ENCODE measurements at regions not wholly inside any gene's neighbourhood (a gene's known extent, or its start where the extent isn't known, plus 50 kb on each side); places are given as distances from the start of the nearest gene placed in this dataset.
A peak's percentile ranks its signal among the peaks of the same experiment; 100 is the strongest.

DNA sequence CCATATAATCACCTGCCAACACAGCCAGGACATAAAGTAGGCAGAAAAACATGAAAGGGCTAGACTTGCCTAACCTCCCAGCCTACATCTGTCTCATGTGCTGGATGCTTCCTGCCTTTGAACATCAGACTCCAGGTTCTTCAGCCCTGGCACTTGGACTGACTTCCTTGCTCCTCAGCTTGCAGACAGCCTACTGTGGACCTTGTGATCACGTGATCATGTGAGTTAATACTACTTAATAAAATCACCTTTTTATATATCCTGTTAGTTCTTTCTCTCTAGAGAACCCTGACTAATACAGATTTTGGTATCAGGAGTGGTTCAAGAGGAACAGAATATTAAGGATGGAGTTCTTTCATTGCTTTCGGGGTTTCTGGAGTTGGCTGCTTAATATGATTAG lies 2867.6 kb downstream of the PCDH9 start:
- no peak for TF ChIP-seq TOX (CRISPR knock-in tag; IDR thresholded peaks at IDR 0.05; ENCODE audit: borderline replicate concordance)
- no peak for TF ChIP-seq PPARA (CRISPR knock-in tag; IDR thresholded peaks at IDR 0.05; ENCODE audit: borderline replicate concordance)
- no peak for TF ChIP-seq ZNF565 (CRISPR knock-in tag; conservative IDR thresholded peaks at IDR 0.05; ENCODE audit: low read depth)
- TF ChIP-seq, protein P1, sequence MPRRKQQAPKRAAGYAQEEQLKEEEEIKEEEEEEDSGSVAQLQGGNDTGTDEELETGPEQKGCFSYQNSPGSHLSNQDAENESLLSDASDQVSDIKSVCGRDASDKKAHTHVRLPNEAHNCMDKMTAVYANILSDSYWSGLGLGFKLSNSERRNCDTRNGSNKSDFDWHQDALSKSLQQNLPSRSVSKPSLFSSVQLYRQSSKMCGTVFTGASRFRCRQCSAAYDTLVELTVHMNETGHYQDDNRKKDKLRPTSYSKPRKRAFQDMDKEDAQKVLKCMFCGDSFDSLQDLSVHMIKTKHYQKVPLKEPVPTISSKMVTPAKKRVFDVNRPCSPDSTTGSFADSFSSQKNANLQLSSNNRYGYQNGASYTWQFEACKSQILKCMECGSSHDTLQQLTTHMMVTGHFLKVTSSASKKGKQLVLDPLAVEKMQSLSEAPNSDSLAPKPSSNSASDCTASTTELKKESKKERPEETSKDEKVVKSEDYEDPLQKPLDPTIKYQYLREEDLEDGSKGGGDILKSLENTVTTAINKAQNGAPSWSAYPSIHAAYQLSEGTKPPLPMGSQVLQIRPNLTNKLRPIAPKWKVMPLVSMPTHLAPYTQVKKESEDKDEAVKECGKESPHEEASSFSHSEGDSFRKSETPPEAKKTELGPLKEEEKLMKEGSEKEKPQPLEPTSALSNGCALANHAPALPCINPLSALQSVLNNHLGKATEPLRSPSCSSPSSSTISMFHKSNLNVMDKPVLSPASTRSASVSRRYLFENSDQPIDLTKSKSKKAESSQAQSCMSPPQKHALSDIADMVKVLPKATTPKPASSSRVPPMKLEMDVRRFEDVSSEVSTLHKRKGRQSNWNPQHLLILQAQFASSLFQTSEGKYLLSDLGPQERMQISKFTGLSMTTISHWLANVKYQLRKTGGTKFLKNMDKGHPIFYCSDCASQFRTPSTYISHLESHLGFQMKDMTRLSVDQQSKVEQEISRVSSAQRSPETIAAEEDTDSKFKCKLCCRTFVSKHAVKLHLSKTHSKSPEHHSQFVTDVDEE (CRISPR knock-in tag; IDR thresholded peaks at IDR 0.05) = no peak
- TF ChIP-seq, protein P2, sequence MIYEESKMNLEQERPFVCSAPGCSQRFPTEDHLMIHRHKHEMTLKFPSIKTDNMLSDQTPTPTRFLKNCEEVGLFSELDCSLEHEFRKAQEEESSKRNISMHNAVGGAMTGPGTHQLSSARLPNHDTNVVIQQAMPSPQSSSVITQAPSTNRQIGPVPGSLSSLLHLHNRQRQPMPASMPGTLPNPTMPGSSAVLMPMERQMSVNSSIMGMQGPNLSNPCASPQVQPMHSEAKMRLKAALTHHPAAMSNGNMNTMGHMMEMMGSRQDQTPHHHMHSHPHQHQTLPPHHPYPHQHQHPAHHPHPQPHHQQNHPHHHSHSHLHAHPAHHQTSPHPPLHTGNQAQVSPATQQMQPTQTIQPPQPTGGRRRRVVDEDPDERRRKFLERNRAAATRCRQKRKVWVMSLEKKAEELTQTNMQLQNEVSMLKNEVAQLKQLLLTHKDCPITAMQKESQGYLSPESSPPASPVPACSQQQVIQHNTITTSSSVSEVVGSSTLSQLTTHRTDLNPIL (CRISPR knock-in tag; IDR thresholded peaks at IDR 0.05; ENCODE audit: low read depth) = no peak
- TF ChIP-seq ZC3H10 (CRISPR knock-in tag; IDR thresholded peaks at IDR 0.05) = no peak
- no peak for TF ChIP-seq PATZ1 (CRISPR knock-in tag; IDR thresholded peaks at IDR 0.05; ENCODE audit: borderline replicate concordance)
- TF ChIP-seq TCF4 (CRISPR knock-in tag; IDR thresholded peaks at IDR 0.05; ENCODE audit: borderline replicate concordance) = no peak
- TF ChIP-seq SNAI2 (CRISPR knock-in tag; IDR thresholded peaks at IDR 0.05) = no peak
- no peak for TF ChIP-seq ZFP3 (CRISPR knock-in tag; IDR thresholded peaks at IDR 0.05)
- no peak for ATAC-seq

- peak; percentile 71 for ATAC-seq
- no peak for TF ChIP-seq ZC3H10 (CRISPR knock-in tag; IDR thresholded peaks at IDR 0.05)
- TF ChIP-seq ISL1 (CRISPR knock-in tag; IDR thresholded peaks at IDR 0.05) = peak; percentile 23; the same call in 1 of the 2 replicates
Observed at GRCh38 chr13:64347664-64348063, 2882.5 kb downstream of the PCDH9 start.

DNA sequence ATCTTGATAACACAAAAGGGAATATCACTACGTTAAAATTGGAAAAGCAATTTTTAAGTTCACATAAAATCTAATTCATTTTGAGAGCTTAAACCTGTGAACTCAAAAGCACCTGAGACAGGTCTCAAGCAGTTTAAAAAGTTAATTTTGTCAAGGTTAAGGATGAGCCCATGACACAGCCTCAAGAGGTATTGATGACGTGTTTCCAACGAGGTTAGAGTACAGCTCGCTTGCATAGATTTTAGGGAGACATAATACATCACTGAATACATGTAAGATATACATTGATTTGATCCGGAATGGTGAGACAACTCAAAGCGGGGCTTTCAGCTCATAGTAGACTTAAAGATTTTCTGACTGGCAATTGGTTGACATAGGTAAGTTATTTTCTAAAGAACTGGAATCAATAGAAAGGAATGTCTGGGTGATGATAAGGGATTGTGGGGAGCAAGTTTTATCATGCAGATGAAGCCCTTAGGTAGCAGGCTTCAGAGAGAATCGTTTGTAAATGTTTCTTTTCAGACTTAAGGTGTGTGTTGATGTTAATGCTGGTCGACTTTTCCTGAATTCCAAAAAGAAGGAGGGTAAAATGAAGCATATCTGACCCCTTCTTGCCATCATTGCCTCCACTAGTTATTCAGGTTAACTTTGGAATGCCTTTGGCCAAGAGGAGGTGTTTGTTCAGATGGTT lies 2890.6 kb downstream of the PCDH9 start:
- TF ChIP-seq RARB (CRISPR knock-in tag; IDR thresholded peaks at IDR 0.05) (no peak), ZFP30 (CRISPR knock-in tag; IDR thresholded peaks at IDR 0.05) (no peak), OSR1 (CRISPR knock-in tag; IDR thresholded peaks at IDR 0.05) (no peak), ARNTL (CRISPR knock-in tag; IDR thresholded peaks at IDR 0.05; ENCODE audit: borderline replicate concordance, low read depth) (no peak)
- TF ChIP-seq, protein P3, sequence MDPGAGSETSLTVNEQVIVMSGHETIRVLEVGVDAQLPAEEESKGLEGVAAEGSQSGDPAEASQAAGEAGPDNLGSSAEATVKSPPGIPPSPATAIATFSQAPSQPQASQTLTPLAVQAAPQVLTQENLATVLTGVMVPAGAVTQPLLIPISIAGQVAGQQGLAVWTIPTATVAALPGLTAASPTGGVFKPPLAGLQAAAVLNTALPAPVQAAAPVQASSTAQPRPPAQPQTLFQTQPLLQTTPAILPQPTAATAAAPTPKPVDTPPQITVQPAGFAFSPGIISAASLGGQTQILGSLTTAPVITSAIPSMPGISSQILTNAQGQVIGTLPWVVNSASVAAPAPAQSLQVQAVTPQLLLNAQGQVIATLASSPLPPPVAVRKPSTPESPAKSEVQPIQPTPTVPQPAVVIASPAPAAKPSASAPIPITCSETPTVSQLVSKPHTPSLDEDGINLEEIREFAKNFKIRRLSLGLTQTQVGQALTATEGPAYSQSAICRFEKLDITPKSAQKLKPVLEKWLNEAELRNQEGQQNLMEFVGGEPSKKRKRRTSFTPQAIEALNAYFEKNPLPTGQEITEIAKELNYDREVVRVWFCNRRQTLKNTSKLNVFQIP (CRISPR knock-in tag; IDR thresholded peaks at IDR 0.05; ENCODE audit: borderline replicate concordance, low read depth) = no peak
- no peak for ATAC-seq

DNA sequence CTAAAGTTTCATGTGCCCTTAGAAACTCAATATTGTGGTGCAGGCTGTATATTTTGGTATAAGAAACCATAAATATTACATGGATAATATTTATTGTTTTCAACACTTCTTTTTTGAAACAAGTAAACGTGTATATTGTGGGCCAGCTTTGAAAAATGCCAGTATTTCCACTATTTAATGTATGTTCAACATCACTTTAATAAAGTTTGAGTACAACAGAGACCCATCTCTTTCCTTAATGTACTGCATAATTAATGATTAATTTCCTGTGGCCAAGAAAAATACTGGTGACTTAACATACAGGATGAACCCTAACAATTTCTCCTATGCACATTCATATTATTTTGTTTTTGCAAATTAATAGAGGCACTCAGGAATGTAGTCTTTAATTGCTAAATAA lies 2891.5 kb downstream of the PCDH9 start:
- ATAC-seq = peak; percentile 69
- TF ChIP-seq TOX (CRISPR knock-in tag; IDR thresholded peaks at IDR 0.05; ENCODE audit: borderline replicate concordance) = peak; percentile 64; the same call in 1 of the 2 replicates
- TF ChIP-seq ZC3H10 (CRISPR knock-in tag; IDR thresholded peaks at IDR 0.05) = no peak

GRCh38 chr13:64333888-64334287 lies 2896.2 kb downstream of the PCDH9 start:
- no peak for ATAC-seq
- TF ChIP-seq BACH2 (CRISPR knock-in tag; IDR thresholded peaks at IDR 0.05; ENCODE audit: borderline replicate concordance) (no peak), ZFP30 (CRISPR knock-in tag; IDR thresholded peaks at IDR 0.05) (no peak), PATZ1 (CRISPR knock-in tag; IDR thresholded peaks at IDR 0.05; ENCODE audit: borderline replicate concordance) (no peak), ARNTL (CRISPR knock-in tag; IDR thresholded peaks at IDR 0.05; ENCODE audit: borderline replicate concordance, low read depth) (no peak), ISL1 (CRISPR knock-in tag; IDR thresholded peaks at IDR 0.05) (no peak), OSR1 (CRISPR knock-in tag; IDR thresholded peaks at IDR 0.05) (no peak), ZNF70 (CRISPR knock-in tag; IDR thresholded peaks at IDR 0.05) (no peak), ESRRG (CRISPR knock-in tag; IDR thresholded peaks at IDR 0.05) (no peak), SNAI2 (CRISPR knock-in tag; IDR thresholded peaks at IDR 0.05) (no peak), ZC3H10 (CRISPR knock-in tag; IDR thresholded peaks at IDR 0.05) (no peak), GLIS3 (CRISPR knock-in tag; IDR thresholded peaks at IDR 0.05) (no peak), RARB (CRISPR knock-in tag; IDR thresholded peaks at IDR 0.05) (no peak), TCF4 (CRISPR knock-in tag; IDR thresholded peaks at IDR 0.05; ENCODE audit: borderline replicate concordance) (no peak)
- TF ChIP-seq, protein P2 (CRISPR knock-in tag; IDR thresholded peaks at IDR 0.05; ENCODE audit: low read depth) = no peak
- TF ChIP-seq, protein P3 (CRISPR knock-in tag; IDR thresholded peaks at IDR 0.05; ENCODE audit: borderline replicate concordance, low read depth) = no peak
